Liver (tissue), 8 donors: ENCODE measurements at regions not wholly inside any gene's neighbourhood (a gene's known extent, or its start where the extent isn't known, plus 50 kb on each side); places are given as distances from the start of the nearest gene placed in this dataset.

Experiments used
- DNase-seq: peaks from one replicate; pipeline ENCODE4 v3.0.0-alpha.2; 2017; ENCODE audit warnings: low spot score
- H3K27ac ChIP-seq, 2 donors: one replicate each; pipeline ENCODE4 v1.7.0; 2013; ENCODE audit warnings: inconsistent platforms in 2 of 2, low read length in 2 of 2, control low read depth in 1 of 2, low read depth in 1 of 2, mild to moderate bottlenecking in 1 of 2
- H3K27me3 ChIP-seq, 4 donors: one replicate each; pipeline versions ENCODE4 v1.6.1 to v1.7.0; 2013; ENCODE audit warnings: low read length in 3 of 4, inconsistent platforms in 1 of 4, mild to moderate bottlenecking in 1 of 4, moderate library complexity in 1 of 4; ENCODE audit not compliant: control insufficient read depth in 4 of 4, insufficient read depth in 4 of 4
- H3K36me3 ChIP-seq, 4 donors: one replicate each; pipeline versions ENCODE4 v1.6.1 to v1.7.0; 2013; ENCODE audit warnings: low read length in 3 of 4, mild to moderate bottlenecking in 3 of 4, low read depth in 1 of 4, moderate library complexity in 1 of 4; ENCODE audit not compliant: control insufficient read depth in 4 of 4, insufficient read depth in 3 of 4
- H3K4me1 ChIP-seq, 4 donors: one replicate each; pipeline versions ENCODE4 v1.6.1 to v1.7.0; 2013; ENCODE audit warnings: low read length in 3 of 4, mild to moderate bottlenecking in 3 of 4, moderate library complexity in 1 of 4; ENCODE audit not compliant: control insufficient read depth in 4 of 4, insufficient read depth in 4 of 4
- H3K4me3 ChIP-seq, 3 donors: one replicate each; pipeline versions ENCODE4 v1.6.1 to v1.7.0; 2013; ENCODE audit warnings: low read length in 3 of 3, control low read depth in 1 of 3, low read depth in 1 of 3, mild to moderate bottlenecking in 1 of 3
- H3K9ac ChIP-seq, 2 donors: one replicate each; pipeline ENCODE4 v1.7.0; 2013; ENCODE audit warnings: low read length in 2 of 2, mild to moderate bottlenecking in 2 of 2, moderate library complexity in 2 of 2, control low read depth in 1 of 2, low read depth in 1 of 2
- H3K9me3 ChIP-seq, 4 donors: one replicate each; pipeline versions ENCODE4 v1.6.1 to v1.7.0; 2013; ENCODE audit warnings: low read length in 3 of 4; ENCODE audit not compliant: control insufficient read depth in 4 of 4
- EGR1 ChIP-seq, 2 donors: IDR thresholded peaks; 2 replicates each; pipeline ENCODE4 v1.6.1; 2016 to 2018; ENCODE audit warnings: antibody characterized with exemption in 2 of 2, low read depth in 2 of 2
- FOXA1 ChIP-seq: IDR thresholded peaks from 2 replicates; pipeline ENCODE4 v1.6.1; 2016; ENCODE audit warnings: antibody characterized with exemption
- FOXA2 ChIP-seq: IDR thresholded peaks from 2 replicates; pipeline ENCODE4 v1.6.1; 2016; ENCODE audit warnings: antibody characterized with exemption
- HNF4A ChIP-seq, 2 donors: conservative IDR thresholded peaks; 2 replicates each; pipeline ENCODE4 v1.6.1; 2016; ENCODE audit warnings: antibody characterized with exemption in 2 of 2, mild to moderate bottlenecking in 2 of 2
- HNF4G ChIP-seq: IDR thresholded peaks from 2 replicates; pipeline ENCODE4 v1.6.1; 2016; ENCODE audit warnings: antibody characterized with exemption
- JUND ChIP-seq, 2 donors: IDR thresholded peaks; 2 replicates each; pipeline ENCODE4 v1.6.1; 2016; ENCODE audit warnings: antibody characterized with exemption in 2 of 2
- NR2F2 ChIP-seq: IDR thresholded peaks from 2 replicates; pipeline ENCODE4 v1.6.1; 2016; ENCODE audit warnings: antibody characterized with exemption
- RAD21 ChIP-seq, 2 donors: IDR thresholded peaks; 2 replicates each; pipeline ENCODE4 v1.6.1; 2016; ENCODE audit warnings: antibody characterized with exemption in 2 of 2, mild to moderate bottlenecking in 2 of 2
- RXRA ChIP-seq, 2 donors: IDR thresholded peaks; 2 replicates each; pipeline ENCODE4 v1.6.1; 2017 to 2018; ENCODE audit warnings: antibody characterized with exemption in 2 of 2, mild to moderate bottlenecking in 1 of 2
- SP1 ChIP-seq: IDR thresholded peaks from 2 replicates; pipeline ENCODE4 v1.6.1; 2018; ENCODE audit warnings: antibody characterized with exemption, mild to moderate bottlenecking
- TAF1 ChIP-seq: conservative IDR thresholded peaks from 2 replicates; pipeline ENCODE4 v1.6.1; 2016; ENCODE audit warnings: antibody characterized with exemption, mild to moderate bottlenecking
- YY1 ChIP-seq: IDR thresholded peaks from 2 replicates; pipeline ENCODE4 v1.6.1; 2016; ENCODE audit warnings: antibody characterized with exemption, mild to moderate bottlenecking
- WGBS: extraction: QIAGEN DNeasy Blood & Tissue Kit; methylation state at CpG from one replicate; pipeline ENCODE4 v1.1.7; 2013; 5-methylcytosine and 5-hydroxymethylcytosine counted together
- TF ChIP-seq, protein P1 (sequence below): IDR thresholded peaks from 2 replicates; pipeline ENCODE4 v1.6.1; 2016; ENCODE audit warnings: antibody characterized with exemption, mild to moderate bottlenecking
- TF ChIP-seq, protein P2 (sequence below): IDR thresholded peaks from 2 replicates; pipeline ENCODE4 v1.6.1; 2016; ENCODE audit warnings: antibody characterized with exemption
- TF ChIP-seq, protein P3 (sequence below): fragments of 150-350 bp; IDR thresholded peaks from 2 replicates; pipeline ENCODE4 v1.5.1; 2017; ENCODE audit warnings: improper control_type of control experiment, low read depth, low read length; ENCODE audit not compliant: missing input control
- TF ChIP-seq, protein P4 (sequence below): IDR thresholded peaks from 2 replicates; pipeline ENCODE4 v1.6.1; 2016; ENCODE audit warnings: antibody characterized with exemption
- TF ChIP-seq, protein P5 (sequence below): IDR thresholded peaks from 2 replicates; pipeline ENCODE4 v1.6.1; 2016; ENCODE audit warnings: antibody characterized with exemption
- donor health status: healthy.
- donor health status: healthy.
- donor health status: healthy.
- donor health status: healthy.
- donor health status: healthy.

DNA sequence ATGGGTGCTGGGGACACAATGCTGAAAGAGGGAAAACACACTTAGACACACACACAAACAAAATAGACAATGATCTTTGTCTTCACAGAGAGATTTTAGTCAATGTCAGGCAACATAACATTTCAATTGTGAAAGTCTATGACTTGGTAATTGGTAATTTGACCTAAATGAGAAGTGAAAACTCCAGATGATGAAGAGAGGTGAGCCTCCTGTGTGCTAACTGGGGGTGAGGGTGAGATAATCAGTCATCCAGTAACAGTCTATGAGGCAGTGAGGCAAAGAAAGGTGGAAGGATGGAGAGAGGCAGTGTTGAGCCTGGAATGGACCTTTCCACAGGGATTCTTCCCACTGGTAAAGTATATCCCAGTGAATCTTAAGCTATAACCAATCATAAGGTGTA lies 744.2 kb downstream of the MAFB start (continued):
- TF ChIP-seq, protein P1, sequence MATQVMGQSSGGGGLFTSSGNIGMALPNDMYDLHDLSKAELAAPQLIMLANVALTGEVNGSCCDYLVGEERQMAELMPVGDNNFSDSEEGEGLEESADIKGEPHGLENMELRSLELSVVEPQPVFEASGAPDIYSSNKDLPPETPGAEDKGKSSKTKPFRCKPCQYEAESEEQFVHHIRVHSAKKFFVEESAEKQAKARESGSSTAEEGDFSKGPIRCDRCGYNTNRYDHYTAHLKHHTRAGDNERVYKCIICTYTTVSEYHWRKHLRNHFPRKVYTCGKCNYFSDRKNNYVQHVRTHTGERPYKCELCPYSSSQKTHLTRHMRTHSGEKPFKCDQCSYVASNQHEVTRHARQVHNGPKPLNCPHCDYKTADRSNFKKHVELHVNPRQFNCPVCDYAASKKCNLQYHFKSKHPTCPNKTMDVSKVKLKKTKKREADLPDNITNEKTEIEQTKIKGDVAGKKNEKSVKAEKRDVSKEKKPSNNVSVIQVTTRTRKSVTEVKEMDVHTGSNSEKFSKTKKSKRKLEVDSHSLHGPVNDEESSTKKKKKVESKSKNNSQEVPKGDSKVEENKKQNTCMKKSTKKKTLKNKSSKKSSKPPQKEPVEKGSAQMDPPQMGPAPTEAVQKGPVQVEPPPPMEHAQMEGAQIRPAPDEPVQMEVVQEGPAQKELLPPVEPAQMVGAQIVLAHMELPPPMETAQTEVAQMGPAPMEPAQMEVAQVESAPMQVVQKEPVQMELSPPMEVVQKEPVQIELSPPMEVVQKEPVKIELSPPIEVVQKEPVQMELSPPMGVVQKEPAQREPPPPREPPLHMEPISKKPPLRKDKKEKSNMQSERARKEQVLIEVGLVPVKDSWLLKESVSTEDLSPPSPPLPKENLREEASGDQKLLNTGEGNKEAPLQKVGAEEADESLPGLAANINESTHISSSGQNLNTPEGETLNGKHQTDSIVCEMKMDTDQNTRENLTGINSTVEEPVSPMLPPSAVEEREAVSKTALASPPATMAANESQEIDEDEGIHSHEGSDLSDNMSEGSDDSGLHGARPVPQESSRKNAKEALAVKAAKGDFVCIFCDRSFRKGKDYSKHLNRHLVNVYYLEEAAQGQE: no peak
- TF ChIP-seq FOXA2 (no peak), EGR1 (IDR thresholded peaks at IDR 0.05; ENCODE audit: low read depth in 2 of 2) (no peak), SP1 (no peak), NR2F2 (no peak)

DNA sequence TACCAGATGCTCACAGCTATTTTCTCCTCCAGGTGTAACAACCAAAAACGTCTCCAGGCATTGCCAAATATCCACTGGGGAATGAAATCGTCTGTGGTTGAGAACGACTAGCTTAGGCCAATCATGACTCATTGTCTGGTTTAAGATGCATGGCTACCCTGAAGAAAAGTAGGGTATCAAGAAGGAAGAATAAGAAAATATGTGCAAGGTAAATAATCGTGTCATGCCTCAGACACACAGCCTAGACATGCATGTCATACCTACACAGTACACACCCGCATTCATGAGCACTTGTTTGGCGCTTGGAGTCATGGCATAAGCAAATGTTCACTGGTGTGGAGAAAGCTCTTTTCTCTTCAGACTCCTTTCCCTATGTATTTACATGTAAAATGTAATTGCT lies 745.7 kb downstream of the MAFB start:
- H3K27ac ChIP-seq: no peak overlapping the region
- WGBS: 83% methylated on average over 6 of the region's 6 CpGs
- no peak for DNase-seq
- no peak overlapping the region for H3K9ac ChIP-seq
- TF ChIP-seq, protein P2, sequence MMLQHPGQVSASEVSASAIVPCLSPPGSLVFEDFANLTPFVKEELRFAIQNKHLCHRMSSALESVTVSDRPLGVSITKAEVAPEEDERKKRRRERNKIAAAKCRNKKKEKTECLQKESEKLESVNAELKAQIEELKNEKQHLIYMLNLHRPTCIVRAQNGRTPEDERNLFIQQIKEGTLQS: no peak
- TF ChIP-seq SP1 (no peak), HNF4G (no peak), RXRA (IDR thresholded peaks at IDR 0.05) (no peak), EGR1 (IDR thresholded peaks at IDR 0.05; ENCODE audit: low read depth in 2 of 2) (no peak), RAD21 (IDR thresholded peaks at IDR 0.05) (no peak), FOXA1 (no peak), FOXA2 (no peak), TAF1 (no peak), HNF4A (conservative IDR thresholded peaks at IDR 0.05) (no peak), JUND (IDR thresholded peaks at IDR 0.05) (no peak), YY1 (no peak)
- TF ChIP-seq, protein P3, sequence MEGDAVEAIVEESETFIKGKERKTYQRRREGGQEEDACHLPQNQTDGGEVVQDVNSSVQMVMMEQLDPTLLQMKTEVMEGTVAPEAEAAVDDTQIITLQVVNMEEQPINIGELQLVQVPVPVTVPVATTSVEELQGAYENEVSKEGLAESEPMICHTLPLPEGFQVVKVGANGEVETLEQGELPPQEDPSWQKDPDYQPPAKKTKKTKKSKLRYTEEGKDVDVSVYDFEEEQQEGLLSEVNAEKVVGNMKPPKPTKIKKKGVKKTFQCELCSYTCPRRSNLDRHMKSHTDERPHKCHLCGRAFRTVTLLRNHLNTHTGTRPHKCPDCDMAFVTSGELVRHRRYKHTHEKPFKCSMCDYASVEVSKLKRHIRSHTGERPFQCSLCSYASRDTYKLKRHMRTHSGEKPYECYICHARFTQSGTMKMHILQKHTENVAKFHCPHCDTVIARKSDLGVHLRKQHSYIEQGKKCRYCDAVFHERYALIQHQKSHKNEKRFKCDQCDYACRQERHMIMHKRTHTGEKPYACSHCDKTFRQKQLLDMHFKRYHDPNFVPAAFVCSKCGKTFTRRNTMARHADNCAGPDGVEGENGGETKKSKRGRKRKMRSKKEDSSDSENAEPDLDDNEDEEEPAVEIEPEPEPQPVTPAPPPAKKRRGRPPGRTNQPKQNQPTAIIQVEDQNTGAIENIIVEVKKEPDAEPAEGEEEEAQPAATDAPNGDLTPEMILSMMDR: no peak
- TF ChIP-seq, protein P4, sequence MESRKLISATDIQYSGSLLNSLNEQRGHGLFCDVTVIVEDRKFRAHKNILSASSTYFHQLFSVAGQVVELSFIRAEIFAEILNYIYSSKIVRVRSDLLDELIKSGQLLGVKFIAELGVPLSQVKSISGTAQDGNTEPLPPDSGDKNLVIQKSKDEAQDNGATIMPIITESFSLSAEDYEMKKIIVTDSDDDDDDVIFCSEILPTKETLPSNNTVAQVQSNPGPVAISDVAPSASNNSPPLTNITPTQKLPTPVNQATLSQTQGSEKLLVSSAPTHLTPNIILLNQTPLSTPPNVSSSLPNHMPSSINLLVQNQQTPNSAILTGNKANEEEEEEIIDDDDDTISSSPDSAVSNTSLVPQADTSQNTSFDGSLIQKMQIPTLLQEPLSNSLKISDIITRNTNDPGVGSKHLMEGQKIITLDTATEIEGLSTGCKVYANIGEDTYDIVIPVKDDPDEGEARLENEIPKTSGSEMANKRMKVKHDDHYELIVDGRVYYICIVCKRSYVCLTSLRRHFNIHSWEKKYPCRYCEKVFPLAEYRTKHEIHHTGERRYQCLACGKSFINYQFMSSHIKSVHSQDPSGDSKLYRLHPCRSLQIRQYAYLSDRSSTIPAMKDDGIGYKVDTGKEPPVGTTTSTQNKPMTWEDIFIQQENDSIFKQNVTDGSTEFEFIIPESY: no peak
- TF ChIP-seq, protein P5, sequence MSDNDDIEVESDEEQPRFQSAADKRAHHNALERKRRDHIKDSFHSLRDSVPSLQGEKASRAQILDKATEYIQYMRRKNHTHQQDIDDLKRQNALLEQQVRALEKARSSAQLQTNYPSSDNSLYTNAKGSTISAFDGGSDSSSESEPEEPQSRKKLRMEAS: no peak
- TF ChIP-seq, protein P1: no peak
- no peak overlapping the region for H3K4me3 ChIP-seq
- H3K4me1 ChIP-seq: no peaks in the 10 kb centered on the region
- H3K36me3 ChIP-seq: no peaks in the 10 kb centered on the region
- H3K9me3 ChIP-seq: no peaks in the 10 kb centered on the region
- H3K27me3 ChIP-seq: no peaks in the 10 kb centered on the region
